ENCODE measurements at regions not wholly inside any gene's neighbourhood (a gene's known extent, or its start where the extent isn't known, plus 50 kb on each side); places are given as distances from the start of the nearest gene placed in this dataset.

DNA sequence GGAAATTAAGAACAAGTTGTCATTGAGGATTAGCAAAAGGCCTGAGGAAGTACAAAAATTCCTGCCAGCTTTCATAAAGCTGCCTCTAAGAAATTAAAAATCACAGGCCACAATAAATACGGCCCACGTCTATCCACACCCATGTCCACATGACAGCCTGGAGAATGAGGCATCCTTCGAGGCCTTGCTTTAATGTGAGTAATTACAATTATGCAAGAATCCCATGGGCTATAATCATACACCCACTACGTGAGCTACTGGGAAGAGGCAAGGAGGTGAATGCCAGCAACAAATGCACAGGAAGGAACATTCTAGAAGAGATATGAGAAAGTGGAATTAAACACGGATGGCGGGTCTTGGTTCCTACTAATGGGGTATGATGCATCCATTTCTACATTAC, 65.4 kb upstream of the ZFHX3 start:
- no peak for TF ChIP-seq EZH2phosphoT487 (IDR thresholded peaks at IDR 0.05; ENCODE audit: borderline replicate concordance, low read length)
- TF ChIP-seq, protein P1, sequence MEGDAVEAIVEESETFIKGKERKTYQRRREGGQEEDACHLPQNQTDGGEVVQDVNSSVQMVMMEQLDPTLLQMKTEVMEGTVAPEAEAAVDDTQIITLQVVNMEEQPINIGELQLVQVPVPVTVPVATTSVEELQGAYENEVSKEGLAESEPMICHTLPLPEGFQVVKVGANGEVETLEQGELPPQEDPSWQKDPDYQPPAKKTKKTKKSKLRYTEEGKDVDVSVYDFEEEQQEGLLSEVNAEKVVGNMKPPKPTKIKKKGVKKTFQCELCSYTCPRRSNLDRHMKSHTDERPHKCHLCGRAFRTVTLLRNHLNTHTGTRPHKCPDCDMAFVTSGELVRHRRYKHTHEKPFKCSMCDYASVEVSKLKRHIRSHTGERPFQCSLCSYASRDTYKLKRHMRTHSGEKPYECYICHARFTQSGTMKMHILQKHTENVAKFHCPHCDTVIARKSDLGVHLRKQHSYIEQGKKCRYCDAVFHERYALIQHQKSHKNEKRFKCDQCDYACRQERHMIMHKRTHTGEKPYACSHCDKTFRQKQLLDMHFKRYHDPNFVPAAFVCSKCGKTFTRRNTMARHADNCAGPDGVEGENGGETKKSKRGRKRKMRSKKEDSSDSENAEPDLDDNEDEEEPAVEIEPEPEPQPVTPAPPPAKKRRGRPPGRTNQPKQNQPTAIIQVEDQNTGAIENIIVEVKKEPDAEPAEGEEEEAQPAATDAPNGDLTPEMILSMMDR (IDR thresholded peaks at IDR 0.05; ENCODE audit: low read depth, low read length, poor library complexity, severe bottlenecking) = no peak

Data from DOHH2 (cell line).